HCT116 (cell line): ENCODE measurements at regions not wholly inside any gene's neighbourhood (a gene's known extent, or its start where the extent isn't known, plus 50 kb on each side); places are given as distances from the start of the nearest gene placed in this dataset.

Experiments
- ATAC-seq: fragments of 200-7000 bp; cut with Tn5 transposase; 2 replicates; pipeline ENCODE4 v1.9.1; 2020; ENCODE audit warnings: mild to moderate bottlenecking, moderate library complexity
- BruUV-seq: library from RNA; stranded (reverse); fragments of 400-500 nt; replicated peaks from 2 replicates; lab custom pipeline; 2021; lab: Mats Ljungman, UMichigan
- CTCF ChIA-PET: fragments of 300-600 bp; sonication (Branson Sonifier 250); formaldehyde crosslinking; loops from one replicate; lab custom pipeline; 2021; ENCODE audit warnings: antibody characterized with exemption; lab: Charles Lee
- POLR2A ChIA-PET: fragments of 300-600, 350-600 bp; sonication (Branson Sonifier 250); formaldehyde crosslinking; loops from one replicate; lab custom pipeline; 2021; ENCODE audit warnings: antibody characterized with exemption; lab: Charles Lee
- RAD21 ChIA-PET, 2 experiments: fragments of 300-600 bp; sonication (Branson Sonifier 250); formaldehyde crosslinking; loops; one replicate each; lab custom pipeline; 2023; ENCODE audit warnings: low total read pairs in 2 of 2; ENCODE audit not compliant: uncharacterized antibody in 2 of 2, unreplicated experiment in 2 of 2, low non-redundant PET in 1 of 2; lab: Charles Lee
- DNase-seq: peaks from one replicate; pipeline ENCODE4 v3.0.0-alpha.2; 2010; ENCODE audit warnings: low read depth, low spot score
- H2AFZ ChIP-seq: fragments of 200-600 bp; shearing (Covaris generic), sonication (generic); 2 replicates; pipeline ENCODE4 v1.6.1; 2017; ENCODE audit warnings: low read depth, mixed run types, mixed read lengths, antibody characterized with exemption, low read length; ENCODE audit not compliant: poor library complexity, severe bottlenecking
- H3K27ac ChIP-seq: 2 replicates; pipeline ENCODE4 v1.5.1; 2012; ENCODE audit warnings: low read depth, low read length
- H3K27me3 ChIP-seq: fragments of 200-600 bp; sonication (generic); 2 replicates; pipeline ENCODE4 v1.6.1; 2016; ENCODE audit warnings: mixed run types, low read length, mixed read lengths; ENCODE audit not compliant: insufficient read depth
- H3K36me3 ChIP-seq, 2 experiments: fragments of 200-500 bp in 1 of 2; fragments of 200-600 bp in 1 of 2; sonication (Bioruptor generic) in 1 of 2; sonication (generic) in 1 of 2; 2 replicates each; pipeline versions ENCODE4 v1.5.1 to v1.6.1; 2014 to 2016; ENCODE audit warnings: low read length in 2 of 2, inconsistent platforms in 1 of 2, mixed read lengths in 1 of 2, mixed run types in 1 of 2; ENCODE audit not compliant: insufficient read depth in 2 of 2, control insufficient read depth in 1 of 2
- H3K4me1 ChIP-seq, 2 experiments: fragments of 200-600 bp in 1 of 2; sonication (generic) in 1 of 2; 2 replicates each; pipeline versions ENCODE4 v1.5.1 to v1.6.1; 2012 to 2017; ENCODE audit warnings: low read length in 2 of 2, inconsistent platforms in 1 of 2, mild to moderate bottlenecking in 1 of 2, mixed read lengths in 1 of 2, mixed run types in 1 of 2, moderate library complexity in 1 of 2; ENCODE audit not compliant: insufficient read depth in 2 of 2, control insufficient read depth in 1 of 2
- H3K4me2 ChIP-seq: fragments of 200-600 bp; sonication (generic); 2 replicates; pipeline ENCODE4 v1.6.1; 2017; ENCODE audit warnings: mixed run types, low read length, mixed read lengths
- H3K4me3 ChIP-seq, 2 experiments: fragments of 200-600 bp in 1 of 2; sonication (generic) in 1 of 2; replicated peaks in 1 of 2; 2 replicates each; pipeline ENCODE4 v1.5.1; 2011 to 2016; ENCODE audit warnings: low read length in 2 of 2, control low read depth in 1 of 2, low read depth in 1 of 2, mild to moderate bottlenecking in 1 of 2, mixed read lengths in 1 of 2, mixed run types in 1 of 2
- H3K79me2 ChIP-seq: fragments of 200-600 bp; sonication (generic); 2 replicates; pipeline ENCODE4 v1.6.1; 2017; ENCODE audit warnings: mild to moderate bottlenecking, mixed run types, low read length, moderate library complexity, mixed read lengths; ENCODE audit not compliant: insufficient read depth
- H3K9ac ChIP-seq: fragments of 200-600 bp; sonication (generic); 2 replicates; pipeline ENCODE4 v1.6.1; 2016; ENCODE audit warnings: low read length, mixed read lengths
- H3K9me2 ChIP-seq: fragments of 200-600 bp; sonication (generic), shearing (Covaris generic); 2 replicates; pipeline ENCODE4 v1.6.1; 2017; ENCODE audit warnings: mixed run types, mild to moderate bottlenecking, moderate library complexity; ENCODE audit not compliant: insufficient read depth
- H3K9me3 ChIP-seq, 2 experiments: fragments of 200-500 bp in 1 of 2; fragments of 200-600 bp in 1 of 2; sonication (Bioruptor generic) in 1 of 2; sonication (generic) in 1 of 2; 2 replicates each; pipeline ENCODE4 v1.6.1; 2014 to 2017; ENCODE audit warnings: low read length in 2 of 2, mixed read lengths in 2 of 2, inconsistent platforms in 1 of 2, low read depth in 1 of 2, mild to moderate bottlenecking in 1 of 2, mixed run types in 1 of 2, moderate library complexity in 1 of 2; ENCODE audit not compliant: control insufficient read depth in 1 of 2, insufficient read depth in 1 of 2
- H4K20me1 ChIP-seq: fragments of 200-600 bp; sonication (generic), shearing (Covaris generic); 2 replicates; pipeline ENCODE4 v1.6.1; 2017; ENCODE audit warnings: mixed run types, mild to moderate bottlenecking, moderate library complexity; ENCODE audit not compliant: insufficient read depth
- ATF3 ChIP-seq: IDR thresholded peaks from 2 replicates; pipeline ENCODE4 v1.6.1; 2012
- CTCF ChIP-seq, 3 experiments: fragments of 200-600 bp in 1 of 3; sonication (generic) in 1 of 3; IDR thresholded peaks in 2 of 3; conservative IDR thresholded peaks in 1 of 3; 2 replicates each; pipeline ENCODE4 v1.5.1; 2012 to 2017; ENCODE audit warnings: low read depth in 2 of 3, low read length in 2 of 3, antibody characterized with exemption in 1 of 3, borderline replicate concordance in 1 of 3, control low read depth in 1 of 3, mild to moderate bottlenecking in 1 of 3, mixed read lengths in 1 of 3, mixed run types in 1 of 3, moderate library complexity in 1 of 3; ENCODE audit not compliant: insufficient read depth in 1 of 3
- ELF1 ChIP-seq: IDR thresholded peaks from 2 replicates; pipeline ENCODE4 v1.6.1; 2012; ENCODE audit warnings: low read depth, borderline replicate concordance
- POLR2A ChIP-seq: IDR thresholded peaks from 2 replicates; pipeline ENCODE4 v1.7.0; 2011; ENCODE audit warnings: borderline replicate concordance; ENCODE audit not compliant: insufficient read depth, insufficient read length; ENCODE audit errors: extremely low read depth
- SIN3A ChIP-seq: IDR thresholded peaks from 2 replicates; pipeline ENCODE4 v1.6.1; 2012; ENCODE audit warnings: low read depth
- SRF ChIP-seq: IDR thresholded peaks from 2 replicates; pipeline ENCODE4 v1.6.1; 2012; ENCODE audit warnings: low read depth
- TCF7L2 ChIP-seq: IDR thresholded peaks from 2 replicates; pipeline ENCODE4 v1.7.0; 2011; ENCODE audit warnings: borderline replicate concordance, inconsistent platforms; ENCODE audit not compliant: insufficient read depth, insufficient read length; ENCODE audit errors: extremely low read depth
- ZBTB33 ChIP-seq: IDR thresholded peaks from 2 replicates; pipeline ENCODE4 v1.6.1; 2011; ENCODE audit warnings: mild to moderate bottlenecking, low read length, moderate library complexity; ENCODE audit not compliant: insufficient replicate concordance; ENCODE audit errors: extremely low read depth
- ZNF274 ChIP-seq: fragments of 200-500 bp; sonication (Bioruptor generic); IDR thresholded peaks from 2 replicates; pipeline ENCODE4 v1.6.1; 2014; ENCODE audit warnings: mild to moderate bottlenecking, low read depth, low read length, inconsistent platforms
- intact Hi-C: fragments of 100-400 bp; cut with micrococcal nuclease; formaldehyde crosslinking; loops from 2 replicates; pipeline ENCODE4 v1.10.0; 2022

- no peaks in the 10 kb centered on the region for H3K36me3 ChIP-seq
- TF ChIP-seq SRF (no peak), ZBTB33 (no peak), ZNF274 (no peak), POLR2A (no peak), ELF1 (no peak), CTCF (IDR thresholded peaks at IDR 0.05 in 2 of 3, conservative IDR thresholded peaks at IDR 0.05 in 1 of 3; ENCODE audit: borderline replicate concordance in 1 of 3, insufficient read depth in 1 of 3, low read depth in 2 of 3, low read length in 2 of 3) (no peak), ATF3 (no peak), TCF7L2 (no peak), SIN3A (no peak)
- ATAC-seq (no peak), DNase-seq (no peak)
- H3K4me3 ChIP-seq, result no peak overlapping the region
- no peak overlapping the region for H2AFZ ChIP-seq
- no peaks in the 10 kb centered on the region for H3K4me1 ChIP-seq
- H3K9me3 ChIP-seq, result no peaks in the 10 kb centered on the region
- H3K4me2 ChIP-seq, result no peak overlapping the region
- ChIA-PET CTCF (no interaction called here), POLR2A (no interaction called here), RAD21 (no interaction called here)
- H3K79me2 ChIP-seq, result no peaks in the 10 kb centered on the region
- H4K20me1 ChIP-seq, result no peaks in the 10 kb centered on the region
- BruUV-seq, result no TSS peak
- H3K9me2 ChIP-seq, result no peaks in the 10 kb centered on the region
- intact Hi-C loops, result no loop called here
- H3K9ac ChIP-seq, result no peak overlapping the region
- no peak overlapping the region for H3K27ac ChIP-seq
- H3K27me3 ChIP-seq, result no peaks in the 10 kb centered on the region
Measured at GRCh38 chr7:110480964-110481363, 610.0 kb upstream of the LRRN3 start.
